ENCODE measurements at regions not wholly inside any gene's neighbourhood (a gene's known extent, or its start where the extent isn't known, plus 50 kb on each side); places are given as distances from the start of the nearest gene placed in this dataset.
"Not testable (repeated sequence)": the region's sequence is repeated elsewhere in the genome, so short reads cannot be mapped to it uniquely, and the experiment has no call there.

DNA sequence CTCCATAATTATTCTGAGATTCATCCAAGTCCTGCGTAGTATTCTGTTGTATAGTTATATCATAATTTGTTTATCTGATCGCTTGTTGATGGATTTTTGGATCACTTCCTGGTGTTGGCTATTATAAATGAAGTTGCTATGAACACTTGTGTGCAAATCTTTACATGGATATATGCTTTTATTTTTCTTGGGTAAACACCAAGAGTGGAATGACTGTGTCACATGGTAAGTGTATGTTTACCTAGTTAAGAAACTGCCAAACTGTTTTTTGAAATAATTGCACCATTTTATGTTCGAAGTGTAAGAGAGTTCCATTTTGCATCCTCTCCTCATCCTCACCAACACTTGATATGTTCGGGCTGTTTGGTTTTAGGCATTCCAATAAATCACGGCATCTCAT, 360.4 kb upstream of the FRG2C start:
- H3K4me3 ChIP-seq = no peak overlapping the region
- H3K36me3 ChIP-seq = no peaks in the 10 kb centered on the region
- DNase-seq (ENCODE audit: low spot score) = no peak
- no peaks in the 10 kb centered on the region for H3K27me3 ChIP-seq
- no peaks in the 10 kb centered on the region for H3K4me1 ChIP-seq
- no peak for TF ChIP-seq CTCF (IDR thresholded peaks at IDR 0.05)
- no peak overlapping the region for H3K27ac ChIP-seq
- H3K9me3 ChIP-seq = no peaks in the 10 kb centered on the region

GRCh38 chr3:75305901-75306300, 358.2 kb upstream of the FRG2C start:
- Histone ChIP-seq H3K27me3 (no peaks in the 10 kb centered on the region), H3K27ac (no peak overlapping the region), H3K36me3 (no peaks in the 10 kb centered on the region), H3K9me3 (no peaks in the 10 kb centered on the region), H3K4me3 (no peak overlapping the region), H3K4me1 (no peaks in the 10 kb centered on the region)
- no peak for TF ChIP-seq CTCF (IDR thresholded peaks at IDR 0.05)
- no peak for DNase-seq (ENCODE audit: low spot score)

DNA sequence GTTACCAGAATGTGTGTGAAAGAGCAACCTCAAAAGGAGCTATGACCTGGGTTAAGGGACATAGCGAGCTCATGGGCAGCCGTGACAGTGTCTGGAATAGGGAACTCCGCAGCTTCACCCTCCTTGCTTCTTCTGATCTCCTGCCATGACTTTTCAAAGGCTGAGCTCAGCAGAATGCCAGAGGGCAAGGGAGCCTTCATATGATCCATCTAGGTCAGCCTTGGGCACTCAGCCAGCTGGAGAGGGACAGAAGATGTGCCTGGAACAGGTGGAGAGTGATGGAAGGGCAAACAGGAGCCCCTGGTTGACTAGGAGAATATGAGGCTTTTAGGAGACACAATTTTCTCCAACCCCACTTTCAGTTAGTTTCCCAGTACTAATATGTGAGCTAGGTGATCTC, 352.8 kb upstream of the FRG2C start:
- H3K36me3 ChIP-seq; H3K9me3 ChIP-seq; H3K4me1 ChIP-seq; H3K4me3 ChIP-seq; H3K27me3 ChIP-seq; DNase-seq (ENCODE audit: low spot score); H3K27ac ChIP-seq: not testable (repeated sequence)

GRCh38 chr3:75312469-75312868, 351.7 kb upstream of the FRG2C start:
- not testable (repeated sequence) for H3K4me3 ChIP-seq; H3K9me3 ChIP-seq; DNase-seq (ENCODE audit: low spot score); H3K36me3 ChIP-seq; H3K27me3 ChIP-seq; H3K27ac ChIP-seq; H3K4me1 ChIP-seq

GRCh38 chr3:75319776-75320175, 344.4 kb upstream of the FRG2C start:
- H3K9me3 ChIP-seq; DNase-seq (ENCODE audit: low spot score); H3K27ac ChIP-seq; H3K4me3 ChIP-seq; H3K4me1 ChIP-seq; H3K36me3 ChIP-seq; H3K27me3 ChIP-seq: not testable (repeated sequence)

DNA sequence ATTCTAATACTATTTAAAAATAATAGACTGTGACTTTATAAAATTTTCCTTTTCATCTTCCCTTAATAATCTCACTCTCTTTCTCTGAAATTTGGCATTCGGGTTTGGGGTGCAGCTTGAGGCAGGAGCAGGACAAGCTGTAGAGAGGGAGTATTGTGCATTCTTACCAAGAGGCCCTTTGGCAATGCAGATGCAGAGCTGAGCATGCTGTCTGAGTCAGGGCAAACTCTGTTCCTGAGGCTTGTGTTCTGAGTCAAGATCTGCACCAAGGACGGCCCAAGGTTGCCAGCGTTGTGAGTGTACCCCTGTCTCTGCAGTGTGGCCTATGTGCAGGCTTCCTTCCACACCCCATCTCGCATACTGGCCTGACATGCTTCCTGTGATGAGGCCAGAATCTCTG, 343.8 kb upstream of the FRG2C start:
- no peak for DNase-seq (ENCODE audit: low spot score)
- Histone ChIP-seq H3K36me3 (no peaks in the 10 kb centered on the region), H3K27ac (no peak overlapping the region), H3K4me1 (no peaks in the 10 kb centered on the region), H3K9me3 (no peaks in the 10 kb centered on the region), H3K27me3 (no peaks in the 10 kb centered on the region), H3K4me3 (no peak overlapping the region)
- no peak for TF ChIP-seq CTCF (IDR thresholded peaks at IDR 0.05)

GRCh38 chr3:75321060-75321459, 343.1 kb upstream of the FRG2C start:
- Histone ChIP-seq H3K27ac (no peak overlapping the region), H3K36me3 (no peaks in the 10 kb centered on the region), H3K9me3 (no peaks in the 10 kb centered on the region), H3K4me1 (no peaks in the 10 kb centered on the region), H3K27me3 (no peaks in the 10 kb centered on the region), H3K4me3 (no peak overlapping the region)
- no peak for TF ChIP-seq CTCF (IDR thresholded peaks at IDR 0.05)
- no peak for DNase-seq (ENCODE audit: low spot score)

DNA sequence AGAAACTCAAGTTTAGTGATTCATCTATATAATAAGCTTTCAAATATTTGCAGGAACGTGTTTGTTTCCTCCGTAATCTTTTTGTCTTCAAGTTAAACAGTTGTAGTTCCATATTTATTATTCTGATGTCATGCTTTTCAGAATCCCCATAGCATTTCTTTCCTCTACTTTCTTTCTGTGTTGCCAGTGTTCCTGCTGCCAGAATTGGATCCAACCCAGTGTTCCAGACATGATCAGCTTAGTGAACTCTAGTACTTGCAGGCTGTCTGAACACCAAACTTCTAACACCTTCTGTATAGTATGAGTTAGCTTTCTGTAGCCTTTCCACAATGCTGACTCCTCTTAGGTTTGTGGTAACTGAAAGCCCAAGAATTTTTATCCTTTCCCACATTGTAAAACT, 340.2 kb upstream of the FRG2C start:
- not testable (repeated sequence) for H3K4me3 ChIP-seq; H3K27me3 ChIP-seq; DNase-seq (ENCODE audit: low spot score); H3K4me1 ChIP-seq; H3K9me3 ChIP-seq; H3K27ac ChIP-seq; H3K36me3 ChIP-seq

Data from right atrium auricular region (tissue), 2 donors.